ENCODE measurements at regions not wholly inside any gene's neighbourhood (a gene's known extent, or its start where the extent isn't known, plus 50 kb on each side); places are given as distances from the start of the nearest gene placed in this dataset.

GRCh38 chr14:98347686-98348085 is 924.3 kb downstream of the BCL11B start:
- no peak overlapping the region for H3K27ac ChIP-seq
- no peak for TF ChIP-seq ZFX (IDR thresholded peaks at IDR 0.05; ENCODE audit: borderline replicate concordance)
- TF ChIP-seq CTCF (IDR thresholded peaks at IDR 0.05): no peak

GRCh38 chr14:98348505-98348904 is 923.5 kb downstream of the BCL11B start:
- no peak overlapping the region for H3K27ac ChIP-seq
- no peak for TF ChIP-seq CTCF (IDR thresholded peaks at IDR 0.05)
- no peak for TF ChIP-seq ZFX (IDR thresholded peaks at IDR 0.05; ENCODE audit: borderline replicate concordance)

- TF ChIP-seq CTCF (IDR thresholded peaks at IDR 0.05): no peak
- H3K27ac ChIP-seq: no peak overlapping the region
Measured at GRCh38 chr14:98350213-98350612, 921.8 kb downstream of the BCL11B start.

GRCh38 chr14:98364961-98365360 is 907.0 kb downstream of the BCL11B start:
- TF ChIP-seq CTCF (IDR thresholded peaks at IDR 0.05) (no peak), ZFX (IDR thresholded peaks at IDR 0.05; ENCODE audit: borderline replicate concordance) (no peak)
- no peak overlapping the region for H3K27ac ChIP-seq

- H3K27ac ChIP-seq: no peak overlapping the region
- no peak for TF ChIP-seq ZFX (IDR thresholded peaks at IDR 0.05; ENCODE audit: borderline replicate concordance)
Measured at GRCh38 chr14:98366429-98366828, 905.6 kb downstream of the BCL11B start.

GRCh38 chr14:98368221-98368620 is 903.8 kb downstream of the BCL11B start:
- TF ChIP-seq ZFX (IDR thresholded peaks at IDR 0.05; ENCODE audit: borderline replicate concordance): no peak
- TF ChIP-seq CTCF (IDR thresholded peaks at IDR 0.05): no peak
- no peak overlapping the region for H3K27ac ChIP-seq

GRCh38 chr14:98368916-98369315 is 903.1 kb downstream of the BCL11B start:
- no peak overlapping the region for H3K27ac ChIP-seq
- TF ChIP-seq ZFX (IDR thresholded peaks at IDR 0.05; ENCODE audit: borderline replicate concordance): no peak
- no peak for TF ChIP-seq CTCF (IDR thresholded peaks at IDR 0.05)

- no peak for TF ChIP-seq CTCF (IDR thresholded peaks at IDR 0.05)
- no peak for TF ChIP-seq ZFX (IDR thresholded peaks at IDR 0.05; ENCODE audit: borderline replicate concordance)
- no peak overlapping the region for H3K27ac ChIP-seq
Measured at GRCh38 chr14:98369344-98369743, 902.7 kb downstream of the BCL11B start.
